Natural killer cell (primary cell): ENCODE measurements at regions not wholly inside any gene's neighbourhood (a gene's known extent, or its start where the extent isn't known, plus 50 kb on each side); places are given as distances from the start of the nearest gene placed in this dataset.

ENCODE experiments used
- ATAC-seq, 3 donors: fragments of 150-1000 bp in 2 of 3; fragments of 200-7000 bp in 1 of 3; cut with Tn5 transposase; 1 replicate in 1 of 3; 2 replicates in 2 of 3; pipeline ENCODE4 v1.10.0; 2021; ENCODE audit warnings: mild to moderate bottlenecking in 2 of 3, moderate library complexity in 2 of 3
- DNase-seq, 2 donors: peaks; one replicate each; pipeline versions ENCODE4 v3.0.0 to v3.0.0-alpha.2; 2013 to 2021; ENCODE audit warnings: mixed read lengths in 1 of 2
- H3K27ac ChIP-seq: one replicate; pipeline ENCODE4 v1.5.1; 2013; ENCODE audit warnings: mild to moderate bottlenecking, low read length
- H3K27me3 ChIP-seq: one replicate; pipeline ENCODE4 v1.6.1; 2013; ENCODE audit warnings: low read length; ENCODE audit not compliant: control insufficient read depth, insufficient read depth
- H3K36me3 ChIP-seq: one replicate; pipeline ENCODE4 v1.6.1; 2013; ENCODE audit warnings: low read length; ENCODE audit not compliant: control insufficient read depth, insufficient read depth
- H3K4me1 ChIP-seq: one replicate; pipeline ENCODE4 v1.6.1; 2013; ENCODE audit warnings: low read length; ENCODE audit not compliant: control insufficient read depth, insufficient read depth
- H3K4me3 ChIP-seq: one replicate; pipeline ENCODE4 v1.5.1; 2013; ENCODE audit warnings: low read length
- H3K9me3 ChIP-seq: one replicate; pipeline ENCODE4 v1.6.1; 2013; ENCODE audit warnings: low read length; ENCODE audit not compliant: control insufficient read depth, insufficient read depth
- H3K27ac Mint-ChIP-seq, 2 donors: one replicate each; pipeline ENCODE4 v1.8.0; 2022; ENCODE audit warnings: mild to moderate bottlenecking in 2 of 2, mixed read lengths in 2 of 2, moderate library complexity in 1 of 2
- H3K27me3 Mint-ChIP-seq, 2 donors: one replicate each; pipeline ENCODE4 v1.8.0; 2022; ENCODE audit warnings: low read depth in 2 of 2, mixed read lengths in 2 of 2
- H3K36me3 Mint-ChIP-seq: one replicate; pipeline ENCODE4 v1.8.0; 2022; ENCODE audit warnings: mixed read lengths
- H3K4me1 Mint-ChIP-seq, 2 donors: one replicate each; pipeline ENCODE4 v1.8.0; 2022; ENCODE audit warnings: mixed read lengths in 2 of 2
- H3K4me3 Mint-ChIP-seq: one replicate; pipeline ENCODE4 v1.8.0; 2022; ENCODE audit warnings: mild to moderate bottlenecking, moderate library complexity, mixed read lengths
- H3K9me3 Mint-ChIP-seq, 2 donors: one replicate each; pipeline ENCODE4 v1.8.0; 2022; ENCODE audit warnings: mixed read lengths in 2 of 2
- whole genome bisulfite sequencing: methylation state at CpG from one replicate; pipeline ENCODE4 v1.1.7; 2013; ENCODE audit warnings: missing lambda C conversion rate; ENCODE audit not compliant: insufficient coverage; 5-methylcytosine and 5-hydroxymethylcytosine counted together
- intact Hi-C: fragments of 100-400 bp; cut with micrococcal nuclease; formaldehyde crosslinking; loops from one replicate; pipeline ENCODE4 v1.14.2; 2022
- TF ChIP-seq, protein P1 (sequence below): fragments of 200-600 bp; IDR thresholded peaks from one replicate; pipeline ENCODE4 v1.8.0; 2022; ENCODE audit warnings: antibody characterized with exemption

DNA sequence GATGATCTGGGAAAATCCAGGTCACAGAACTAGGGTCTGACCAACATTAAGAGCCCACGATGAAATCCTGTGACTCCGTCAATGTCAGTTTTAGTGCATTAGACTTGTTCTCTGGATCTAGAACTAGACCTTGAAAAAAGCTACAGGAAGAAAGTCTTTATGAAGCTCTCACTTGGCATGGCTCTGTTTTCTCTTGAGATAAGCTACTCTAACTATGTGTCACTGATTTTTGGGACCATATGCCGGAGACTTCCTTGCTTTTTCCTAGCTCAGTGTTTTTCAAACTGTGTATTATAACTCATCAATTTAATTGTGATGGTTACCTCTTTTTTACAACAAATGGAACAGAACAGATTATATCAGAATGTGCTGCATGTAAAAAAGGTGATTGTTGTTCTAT, 379.7 kb upstream of the DAB1 start:
- TF ChIP-seq, protein P1, sequence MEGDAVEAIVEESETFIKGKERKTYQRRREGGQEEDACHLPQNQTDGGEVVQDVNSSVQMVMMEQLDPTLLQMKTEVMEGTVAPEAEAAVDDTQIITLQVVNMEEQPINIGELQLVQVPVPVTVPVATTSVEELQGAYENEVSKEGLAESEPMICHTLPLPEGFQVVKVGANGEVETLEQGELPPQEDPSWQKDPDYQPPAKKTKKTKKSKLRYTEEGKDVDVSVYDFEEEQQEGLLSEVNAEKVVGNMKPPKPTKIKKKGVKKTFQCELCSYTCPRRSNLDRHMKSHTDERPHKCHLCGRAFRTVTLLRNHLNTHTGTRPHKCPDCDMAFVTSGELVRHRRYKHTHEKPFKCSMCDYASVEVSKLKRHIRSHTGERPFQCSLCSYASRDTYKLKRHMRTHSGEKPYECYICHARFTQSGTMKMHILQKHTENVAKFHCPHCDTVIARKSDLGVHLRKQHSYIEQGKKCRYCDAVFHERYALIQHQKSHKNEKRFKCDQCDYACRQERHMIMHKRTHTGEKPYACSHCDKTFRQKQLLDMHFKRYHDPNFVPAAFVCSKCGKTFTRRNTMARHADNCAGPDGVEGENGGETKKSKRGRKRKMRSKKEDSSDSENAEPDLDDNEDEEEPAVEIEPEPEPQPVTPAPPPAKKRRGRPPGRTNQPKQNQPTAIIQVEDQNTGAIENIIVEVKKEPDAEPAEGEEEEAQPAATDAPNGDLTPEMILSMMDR, result no peak
- Histone ChIP-seq H3K4me1 (no peaks in the 10 kb centered on the region), H3K27ac (no peak overlapping the region), H3K4me3 (no peak overlapping the region), H3K9me3 (peaks cover 7% of the 10 kb centered on the region), H3K36me3 (no peaks in the 10 kb centered on the region), H3K27me3 (no peaks in the 10 kb centered on the region)
- Mint-ChIP-seq H3K27ac (no peak overlapping the region), H3K9me3 (no peaks in the 10 kb centered on the region), H3K36me3 (no peaks in the 10 kb centered on the region), H3K4me3 (no peak overlapping the region), H3K4me1 (no peaks in the 10 kb centered on the region), H3K27me3 (peaks cover 3 to 5% of the 10 kb centered on the region in 2 donors)
- no peak for DNase-seq
- 95% methylated on average over 3 of the region's 3 CpGs for WGBS
- no peak for ATAC-seq
- intact Hi-C loops, result no loop called here

- Mint-ChIP-seq H3K27ac (no peak overlapping the region), H3K36me3 (no peaks in the 10 kb centered on the region), H3K4me3 (no peak overlapping the region), H3K27me3 (peaks cover 4 to 22% of the 10 kb centered on the region in 2 donors), H3K9me3 (no peaks in the 10 kb centered on the region), H3K4me1 (no peaks in the 10 kb centered on the region)
- Histone ChIP-seq H3K4me3 (no peak overlapping the region), H3K27me3 (no peaks in the 10 kb centered on the region), H3K36me3 (no peaks in the 10 kb centered on the region), H3K4me1 (no peaks in the 10 kb centered on the region), H3K27ac (no peak overlapping the region), H3K9me3 (peaks cover 7% of the 10 kb centered on the region)
- 87% methylated on average over 3 of the region's 3 CpGs for WGBS
- intact Hi-C loops, result no loop called here
- DNase-seq (no peak), ATAC-seq (no peak)
- TF ChIP-seq, protein P1, result no peak
Observed at GRCh38 chr1:57800376-57800775, 376.5 kb upstream of the DAB1 start.

- H3K36me3 Mint-ChIP-seq, result no peaks in the 10 kb centered on the region
- no peak for ATAC-seq
- no peaks in the 10 kb centered on the region for H3K4me1 Mint-ChIP-seq
Observed at GRCh38 chr1:57799490-57800115, 375.7 kb upstream of the DAB1 start.

More at GRCh38 chr1:57799490-57800115, 375.7 kb upstream of the DAB1 start:
- Histone ChIP-seq H3K27ac (no peak overlapping the region), H3K36me3 (no peaks in the 10 kb centered on the region), H3K4me1 (no peaks in the 10 kb centered on the region), H3K27me3 (no peaks in the 10 kb centered on the region), H3K9me3 (peaks cover 7% of the 10 kb centered on the region), H3K4me3 (no peak overlapping the region)
- no peak for DNase-seq
- intact Hi-C loops, result no loop called here
- H3K4me3 Mint-ChIP-seq, result no peak overlapping the region
- no peaks in the 10 kb centered on the region for H3K9me3 Mint-ChIP-seq
- peaks cover 4 to 22% of the 10 kb centered on the region in 2 donors for H3K27me3 Mint-ChIP-seq
- H3K27ac Mint-ChIP-seq, result no peak overlapping the region
- TF ChIP-seq, protein P1, result no peak
- 40% methylated on average over 1 of the region's 4 CpGs for WGBS
